ENCODE measurements at regions not wholly inside any gene's neighbourhood (a gene's known extent, or its start where the extent isn't known, plus 50 kb on each side); places are given as distances from the start of the nearest gene placed in this dataset.
"Not testable (repeated sequence)": the region's sequence is repeated elsewhere in the genome, so short reads cannot be mapped to it uniquely, and the experiment has no call there.

DNA sequence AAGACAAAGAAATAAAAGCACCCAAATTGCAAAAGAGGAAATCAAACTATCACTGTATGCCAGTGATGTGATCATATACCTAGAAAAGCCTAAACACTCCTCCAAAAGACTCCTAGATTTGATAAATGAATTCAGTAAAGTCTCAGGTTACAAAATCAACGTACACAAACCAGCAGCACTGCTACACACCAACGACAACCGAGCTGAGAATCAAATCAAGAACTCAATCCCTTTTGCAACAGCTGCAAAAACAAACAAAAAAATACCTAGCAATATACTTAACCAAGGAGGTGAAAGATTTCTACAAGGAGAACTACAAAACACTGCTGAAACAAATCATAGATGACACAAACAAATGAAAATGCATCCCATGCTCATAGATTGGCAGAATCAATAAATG is 92.1 kb upstream of the PALMD start:
- H3K36me3 ChIP-seq (ENCODE audit: control insufficient read depth in 2 of 2, insufficient read depth in 2 of 2, low read length in 1 of 2); H3K27me3 ChIP-seq (ENCODE audit: control insufficient read depth in 1 of 2, insufficient read depth in 2 of 2, low read length in 2 of 2); H3K4me3 ChIP-seq (ENCODE audit: low read depth in 1 of 2, low read length in 2 of 2); H3K27ac ChIP-seq (ENCODE audit: low read depth in 2 of 2, low read length in 1 of 2); H3K9me3 ChIP-seq (ENCODE audit: control insufficient read depth in 2 of 2, insufficient read depth in 1 of 2, low read depth in 1 of 2, low read length in 1 of 2); H3K4me1 ChIP-seq (ENCODE audit: control insufficient read depth in 2 of 2, insufficient read depth in 2 of 2, low read length in 1 of 2): not testable (repeated sequence)
- WGBS, 2 donors = 43 to 53% methylated on average over 3 of the region's 3 CpGs

DNA sequence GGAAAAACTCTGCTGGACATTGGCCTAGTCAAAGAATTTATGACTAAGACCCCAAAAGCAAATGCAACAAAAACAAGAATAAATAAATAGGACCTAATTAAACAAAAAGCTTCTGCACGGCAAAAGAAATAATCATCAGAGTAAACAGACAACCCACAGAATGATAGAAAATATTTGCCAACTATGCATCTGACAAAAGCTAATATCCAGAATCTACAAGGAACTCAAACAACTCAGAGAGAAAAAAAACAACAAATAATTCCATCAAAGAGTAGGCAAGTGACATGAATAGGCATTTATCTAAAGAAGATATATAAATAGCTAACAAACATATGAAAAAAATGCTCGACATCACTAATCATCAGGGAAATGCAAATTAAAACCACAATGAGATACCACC is 91.2 kb upstream of the PALMD start:
- no peaks in the 10 kb centered on the region for H3K36me3 ChIP-seq (ENCODE audit: control insufficient read depth in 2 of 2, insufficient read depth in 2 of 2, low read length in 1 of 2)
- H3K4me1 ChIP-seq (ENCODE audit: control insufficient read depth in 2 of 2, insufficient read depth in 2 of 2, low read length in 1 of 2) = peaks cover 0 to 3% of the 10 kb centered on the region in 2 donors
- H3K9me3 ChIP-seq (ENCODE audit: control insufficient read depth in 2 of 2, insufficient read depth in 1 of 2, low read depth in 1 of 2, low read length in 1 of 2) = no peaks in the 10 kb centered on the region
- no peak overlapping the region for H3K27ac ChIP-seq (ENCODE audit: low read depth in 2 of 2, low read length in 1 of 2)
- WGBS, 2 donors = 77 to 79% methylated on average over 2 of the region's 2 CpGs
- no peaks in the 10 kb centered on the region for H3K27me3 ChIP-seq (ENCODE audit: control insufficient read depth in 1 of 2, insufficient read depth in 2 of 2, low read length in 2 of 2)
- no peak overlapping the region for H3K4me3 ChIP-seq (ENCODE audit: low read depth in 1 of 2, low read length in 2 of 2)

DNA sequence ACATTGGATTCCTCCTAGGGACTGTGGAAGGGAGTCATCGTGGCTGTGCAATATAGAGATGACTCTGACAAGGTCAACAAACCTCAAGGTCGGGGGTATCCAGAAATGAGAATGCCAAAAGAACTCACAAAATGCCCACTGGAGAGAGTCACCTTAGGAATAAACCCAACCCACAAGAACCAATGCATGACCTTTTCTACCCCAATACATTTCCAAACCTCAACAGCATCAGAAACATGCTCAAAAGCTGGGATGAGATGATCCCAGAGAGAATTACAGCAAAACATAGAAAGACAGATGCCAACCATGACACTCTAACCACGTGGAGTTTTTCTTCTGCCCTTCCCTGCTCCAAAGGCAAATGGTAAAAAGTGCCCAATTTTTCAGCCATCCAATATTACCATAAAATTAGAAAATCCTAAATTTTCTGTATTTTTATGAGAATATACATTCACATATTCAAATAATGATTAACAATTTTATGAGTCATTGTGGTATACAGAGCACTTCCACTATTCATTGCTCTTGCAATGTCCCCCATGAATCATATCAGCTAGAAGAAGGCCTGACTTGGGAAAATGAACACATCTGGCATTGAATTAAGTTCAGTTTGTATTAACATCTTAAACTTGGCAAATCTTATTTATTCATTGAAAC is 88.2 kb upstream of the PALMD start:
- 80 to 87% methylated on average over 3 of the region's 3 CpGs for WGBS, 2 donors
- Histone ChIP-seq H3K27ac (ENCODE audit: low read depth in 2 of 2, low read length in 1 of 2) (no peak overlapping the region), H3K9me3 (ENCODE audit: control insufficient read depth in 2 of 2, insufficient read depth in 1 of 2, low read depth in 1 of 2, low read length in 1 of 2) (no peaks in the 10 kb centered on the region), H3K4me3 (ENCODE audit: low read depth in 1 of 2, low read length in 2 of 2) (no peak overlapping the region), H3K36me3 (ENCODE audit: control insufficient read depth in 2 of 2, insufficient read depth in 2 of 2, low read length in 1 of 2) (no peaks in the 10 kb centered on the region), H3K4me1 (ENCODE audit: control insufficient read depth in 2 of 2, insufficient read depth in 2 of 2, low read length in 1 of 2) (peaks cover 0 to 3% of the 10 kb centered on the region in 2 donors), H3K27me3 (ENCODE audit: control insufficient read depth in 1 of 2, insufficient read depth in 2 of 2, low read length in 2 of 2) (no peaks in the 10 kb centered on the region)

DNA sequence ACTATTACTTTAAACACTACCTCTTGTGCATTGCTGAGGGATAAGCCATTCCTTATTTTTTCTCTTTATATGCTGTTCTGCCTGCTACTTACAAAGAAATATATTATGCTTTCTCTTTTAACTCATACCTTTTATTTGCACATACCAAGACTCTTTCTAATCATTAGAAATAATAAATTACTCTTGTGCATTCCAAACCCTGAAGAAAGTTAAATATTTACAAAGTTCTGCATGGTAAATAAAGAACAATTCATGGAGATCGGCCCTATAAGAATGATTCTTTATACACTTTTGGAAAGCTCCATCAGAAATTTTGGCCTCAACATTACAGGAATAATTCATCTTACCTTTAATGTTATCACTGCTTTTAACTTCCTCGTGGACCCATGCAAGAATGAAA is 86.7 kb upstream of the PALMD start:
- no peaks in the 10 kb centered on the region for H3K36me3 ChIP-seq (ENCODE audit: control insufficient read depth in 2 of 2, insufficient read depth in 2 of 2, low read length in 1 of 2)
- H3K27me3 ChIP-seq (ENCODE audit: control insufficient read depth in 1 of 2, insufficient read depth in 2 of 2, low read length in 2 of 2) = no peaks in the 10 kb centered on the region
- H3K4me1 ChIP-seq (ENCODE audit: control insufficient read depth in 2 of 2, insufficient read depth in 2 of 2, low read length in 1 of 2) = peaks cover 0 to 3% of the 10 kb centered on the region in 2 donors
- H3K27ac ChIP-seq (ENCODE audit: low read depth in 2 of 2, low read length in 1 of 2) = no peak overlapping the region
- no peak overlapping the region for H3K4me3 ChIP-seq (ENCODE audit: low read depth in 1 of 2, low read length in 2 of 2)
- no peaks in the 10 kb centered on the region for H3K9me3 ChIP-seq (ENCODE audit: control insufficient read depth in 2 of 2, insufficient read depth in 1 of 2, low read depth in 1 of 2, low read length in 1 of 2)
- 30% methylated on average over 2 of the region's 2 CpGs for WGBS, 2 donors

DNA sequence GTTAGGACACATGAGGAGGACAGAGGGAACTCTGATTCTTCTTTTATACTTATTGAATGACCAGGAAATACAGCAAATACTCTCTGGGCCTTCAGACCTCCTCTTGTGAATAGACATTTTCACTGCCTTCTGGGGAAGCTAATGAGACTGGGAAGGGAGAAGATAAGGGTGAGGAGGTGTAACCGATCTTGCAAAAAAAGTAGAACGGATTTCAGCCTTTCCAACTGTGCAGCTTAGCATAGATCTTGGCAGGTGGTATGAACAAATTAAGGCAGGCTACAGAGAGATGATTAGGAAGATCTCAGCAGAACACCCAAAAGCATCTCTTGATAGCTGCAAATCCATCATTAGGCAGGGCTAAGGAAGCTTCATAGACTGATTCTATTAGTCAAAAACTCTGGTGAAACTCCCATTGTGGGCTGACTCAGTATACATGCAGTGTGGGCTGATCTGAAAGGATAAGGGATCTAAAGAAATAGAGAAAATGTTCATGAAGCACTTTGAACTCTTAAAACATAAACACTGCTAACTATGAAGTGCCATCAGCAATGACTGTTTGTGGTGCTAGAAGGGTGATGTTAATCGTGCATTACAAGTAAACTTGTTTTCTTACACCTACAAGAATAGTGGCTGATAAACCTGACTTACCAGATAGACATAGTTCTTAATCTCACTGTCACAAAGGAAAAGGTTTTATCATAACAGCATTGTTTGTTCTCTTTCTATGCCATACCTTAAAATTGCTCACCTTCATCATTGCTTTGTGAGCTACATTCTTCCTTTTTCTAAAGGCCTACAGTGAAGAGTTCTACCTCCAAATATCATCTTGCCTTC is 85.5 kb upstream of the PALMD start:
- H3K27ac ChIP-seq (ENCODE audit: low read depth in 2 of 2, low read length in 1 of 2) = peak overlapping the region; percentile 4 to 60
- no peak overlapping the region for H3K4me3 ChIP-seq (ENCODE audit: low read depth in 1 of 2, low read length in 2 of 2)
- H3K36me3 ChIP-seq (ENCODE audit: control insufficient read depth in 2 of 2, insufficient read depth in 2 of 2, low read length in 1 of 2) = no peaks in the 10 kb centered on the region
- no peaks in the 10 kb centered on the region for H3K27me3 ChIP-seq (ENCODE audit: control insufficient read depth in 1 of 2, insufficient read depth in 2 of 2, low read length in 2 of 2)
- 67 to 74% methylated on average over 3 of the region's 3 CpGs for WGBS, 2 donors
- H3K4me1 ChIP-seq (ENCODE audit: control insufficient read depth in 2 of 2, insufficient read depth in 2 of 2, low read length in 1 of 2) = peaks cover 0 to 3% of the 10 kb centered on the region in 2 donors
- H3K9me3 ChIP-seq (ENCODE audit: control insufficient read depth in 2 of 2, insufficient read depth in 1 of 2, low read depth in 1 of 2, low read length in 1 of 2) = no peaks in the 10 kb centered on the region

DNA sequence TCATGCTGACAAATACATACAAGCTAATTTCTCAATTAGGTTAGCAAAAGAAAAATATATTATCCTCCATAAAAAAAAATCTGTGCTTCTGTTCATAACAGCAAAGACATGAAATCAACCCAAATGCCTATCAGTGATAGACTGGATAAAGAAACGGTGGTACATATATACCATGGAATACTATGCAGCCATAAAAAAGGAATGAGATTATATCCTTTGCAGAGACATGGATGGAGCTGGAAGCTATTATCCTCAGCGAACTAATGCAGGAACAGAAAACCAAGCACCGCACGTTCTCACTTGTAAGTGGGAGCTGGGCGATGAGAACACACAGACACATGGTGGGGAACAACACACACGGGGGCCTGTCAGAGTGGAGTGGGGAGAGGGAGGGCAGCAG is 84.0 kb upstream of the PALMD start:
- Histone ChIP-seq H3K9me3 (ENCODE audit: control insufficient read depth in 2 of 2, insufficient read depth in 1 of 2, low read depth in 1 of 2, low read length in 1 of 2) (no peaks in the 10 kb centered on the region), H3K27ac (ENCODE audit: low read depth in 2 of 2, low read length in 1 of 2) (no peak overlapping the region), H3K4me1 (ENCODE audit: control insufficient read depth in 2 of 2, insufficient read depth in 2 of 2, low read length in 1 of 2) (peaks cover 0 to 3% of the 10 kb centered on the region in 2 donors), H3K4me3 (ENCODE audit: low read depth in 1 of 2, low read length in 2 of 2) (no peak overlapping the region), H3K27me3 (ENCODE audit: control insufficient read depth in 1 of 2, insufficient read depth in 2 of 2, low read length in 2 of 2) (no peaks in the 10 kb centered on the region), H3K36me3 (ENCODE audit: control insufficient read depth in 2 of 2, insufficient read depth in 2 of 2, low read length in 1 of 2) (no peaks in the 10 kb centered on the region)
- whole genome bisulfite sequencing, 2 donors = 94 to 98% methylated on average over 6 of the region's 6 CpGs

DNA sequence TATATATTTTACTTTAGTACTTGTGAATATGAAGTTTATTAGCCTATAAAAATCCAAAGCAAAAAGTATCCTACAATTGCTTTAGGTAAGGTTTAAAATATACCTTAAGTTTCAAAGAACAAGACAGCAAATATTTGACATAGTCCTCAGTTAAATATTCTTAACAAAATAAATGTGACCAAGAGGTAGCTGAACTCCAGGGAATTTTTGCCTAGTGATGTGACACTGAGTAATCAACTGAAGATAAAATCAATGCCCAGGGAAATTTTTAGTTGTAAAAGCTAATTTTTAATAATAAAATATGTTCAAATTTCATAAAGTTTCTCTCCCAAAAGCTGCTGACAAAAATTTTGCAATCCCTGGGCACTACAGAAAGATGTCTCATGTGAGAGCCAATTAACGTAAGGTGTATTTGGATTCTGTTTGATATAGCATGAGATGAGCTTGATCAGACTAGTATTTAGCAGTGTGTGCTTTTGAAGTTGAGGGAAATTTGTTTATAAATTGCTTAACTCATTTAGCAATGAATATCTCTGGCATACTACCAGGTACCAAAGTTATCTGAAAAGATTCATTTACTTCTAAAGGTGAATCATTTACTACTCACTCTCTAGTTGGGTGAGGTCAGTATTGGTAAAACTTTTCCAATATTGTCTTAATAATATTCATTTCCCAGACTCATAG is 80.2 kb upstream of the PALMD start:
- H3K27ac ChIP-seq (ENCODE audit: low read depth in 2 of 2, low read length in 1 of 2) = no peak overlapping the region
- H3K4me1 ChIP-seq (ENCODE audit: control insufficient read depth in 2 of 2, insufficient read depth in 2 of 2, low read length in 1 of 2) = no peaks in the 10 kb centered on the region
- H3K27me3 ChIP-seq (ENCODE audit: control insufficient read depth in 1 of 2, insufficient read depth in 2 of 2, low read length in 2 of 2) = no peaks in the 10 kb centered on the region
- H3K4me3 ChIP-seq (ENCODE audit: low read depth in 1 of 2, low read length in 2 of 2) = no peak overlapping the region
- H3K9me3 ChIP-seq (ENCODE audit: control insufficient read depth in 2 of 2, insufficient read depth in 1 of 2, low read depth in 1 of 2, low read length in 1 of 2) = no peaks in the 10 kb centered on the region
- WGBS, 2 donors = 60% methylated on average over 1 of the region's 1 CpG
- no peaks in the 10 kb centered on the region for H3K36me3 ChIP-seq (ENCODE audit: control insufficient read depth in 2 of 2, insufficient read depth in 2 of 2, low read length in 1 of 2)

DNA sequence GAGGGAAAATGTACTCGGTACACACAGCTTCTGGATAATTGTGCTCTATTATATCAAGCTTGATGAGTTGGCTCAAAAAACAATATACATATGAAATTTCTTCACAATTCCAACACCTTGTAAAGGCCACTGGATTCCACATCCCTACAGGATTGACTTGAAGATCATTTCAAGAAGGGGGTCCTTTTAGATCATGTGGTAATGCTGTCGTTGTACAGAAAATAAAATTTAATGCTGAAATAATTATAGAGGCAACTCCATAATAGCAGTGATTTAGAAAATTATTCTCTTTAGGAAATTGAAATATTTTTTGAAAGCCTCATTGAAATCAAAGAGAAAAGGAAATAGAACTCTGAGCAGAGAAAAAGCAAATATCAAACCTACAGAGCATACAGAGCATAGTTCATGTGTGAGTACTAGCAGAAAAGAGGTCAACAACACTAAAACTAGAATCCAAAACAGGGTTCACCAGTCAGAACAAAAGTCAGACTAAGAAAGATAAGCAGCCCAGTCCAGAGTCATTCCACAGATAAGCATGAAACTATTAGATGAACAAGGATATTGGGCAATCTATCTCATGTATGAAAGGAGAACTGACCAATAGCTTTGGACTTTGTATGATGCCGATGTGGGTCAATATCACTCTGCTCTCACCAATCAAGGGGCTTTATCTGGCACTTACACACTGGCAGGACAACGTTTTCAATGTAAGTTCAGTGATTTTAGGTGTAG is 79.5 kb upstream of the PALMD start:
- Histone ChIP-seq H3K27me3 (ENCODE audit: control insufficient read depth in 1 of 2, insufficient read depth in 2 of 2, low read length in 2 of 2) (no peaks in the 10 kb centered on the region), H3K27ac (ENCODE audit: low read depth in 2 of 2, low read length in 1 of 2) (no peak overlapping the region), H3K36me3 (ENCODE audit: control insufficient read depth in 2 of 2, insufficient read depth in 2 of 2, low read length in 1 of 2) (no peaks in the 10 kb centered on the region), H3K4me3 (ENCODE audit: low read depth in 1 of 2, low read length in 2 of 2) (no peak overlapping the region), H3K4me1 (ENCODE audit: control insufficient read depth in 2 of 2, insufficient read depth in 2 of 2, low read length in 1 of 2) (no peaks in the 10 kb centered on the region), H3K9me3 (ENCODE audit: control insufficient read depth in 2 of 2, insufficient read depth in 1 of 2, low read depth in 1 of 2, low read length in 1 of 2) (no peaks in the 10 kb centered on the region)
- 67 to 75% methylated on average over 4 of the region's 4 CpGs for whole genome bisulfite sequencing, 2 donors

DNA sequence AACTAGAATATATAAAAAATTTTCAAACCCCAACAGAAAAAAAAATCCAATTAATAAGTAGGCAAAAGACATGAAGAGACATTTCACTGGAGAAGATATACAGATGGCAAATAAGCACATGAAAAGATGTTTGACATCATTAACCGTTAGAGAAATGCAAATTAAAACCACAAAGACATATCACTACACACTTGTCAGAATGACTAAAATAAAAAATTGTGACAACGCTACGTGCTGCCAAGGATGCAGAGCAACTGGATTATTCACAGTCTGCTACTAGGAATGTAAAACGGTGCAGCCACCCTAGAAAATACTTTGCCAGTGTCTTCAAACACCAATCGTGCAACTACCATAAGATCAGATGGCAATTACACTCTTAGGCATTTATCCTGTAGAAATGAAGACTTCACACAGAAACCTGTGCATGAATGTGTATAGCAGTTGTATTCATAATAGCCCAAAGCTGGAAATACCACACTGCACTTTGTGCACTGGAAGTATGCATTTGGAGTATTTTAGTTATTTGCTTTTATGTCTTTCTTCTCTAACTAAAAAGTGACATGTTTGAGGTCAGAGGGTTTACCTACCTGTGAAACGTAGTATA is 75.3 kb upstream of the PALMD start:
- H3K36me3 ChIP-seq (ENCODE audit: control insufficient read depth in 2 of 2, insufficient read depth in 2 of 2, low read length in 1 of 2) = no peaks in the 10 kb centered on the region
- H3K4me3 ChIP-seq (ENCODE audit: low read depth in 1 of 2, low read length in 2 of 2) = no peak overlapping the region
- 57 to 60% methylated on average over 6 of the region's 6 CpGs for WGBS, 2 donors
- H3K9me3 ChIP-seq (ENCODE audit: control insufficient read depth in 2 of 2, insufficient read depth in 1 of 2, low read depth in 1 of 2, low read length in 1 of 2) = no peaks in the 10 kb centered on the region
- no peaks in the 10 kb centered on the region for H3K4me1 ChIP-seq (ENCODE audit: control insufficient read depth in 2 of 2, insufficient read depth in 2 of 2, low read length in 1 of 2)
- H3K27me3 ChIP-seq (ENCODE audit: control insufficient read depth in 1 of 2, insufficient read depth in 2 of 2, low read length in 2 of 2) = no peaks in the 10 kb centered on the region
- H3K27ac ChIP-seq (ENCODE audit: low read depth in 2 of 2, low read length in 1 of 2) = no peak overlapping the region
